NOMO-1 (cell line): ENCODE measurements at regions not wholly inside any gene's neighbourhood (a gene's known extent, or its start where the extent isn't known, plus 50 kb on each side); places are given as distances from the start of the nearest gene placed in this dataset.

Source experiments
- DNase-seq, 2 experiments: peaks; one replicate each; lab custom pipeline; 2025; ENCODE audit not compliant: unreplicated experiment in 2 of 2; lab: John Stamatoyannopoulos, UW

DNA sequence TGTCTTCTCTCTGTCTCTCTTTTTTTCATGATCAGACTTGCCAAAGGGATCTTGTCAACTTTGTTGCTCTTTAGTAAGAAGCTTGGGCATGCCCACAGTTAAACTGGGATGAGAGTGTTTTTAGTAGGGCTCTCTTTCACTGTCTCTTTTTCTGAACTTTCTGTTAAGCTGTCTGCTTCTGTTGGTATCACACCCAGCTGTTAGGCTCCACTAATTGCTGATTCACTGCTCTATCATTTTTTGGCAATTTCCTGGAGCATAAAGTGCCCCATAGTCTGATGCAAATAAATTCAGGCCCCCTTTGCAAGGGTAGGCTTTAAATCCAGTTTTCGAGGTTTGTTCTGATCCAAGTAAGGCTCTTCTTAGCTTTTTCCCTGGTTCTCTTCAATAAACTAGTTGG is 360.4 kb upstream of the ADAMTS9 start:
- no peak for DNase-seq

DNA sequence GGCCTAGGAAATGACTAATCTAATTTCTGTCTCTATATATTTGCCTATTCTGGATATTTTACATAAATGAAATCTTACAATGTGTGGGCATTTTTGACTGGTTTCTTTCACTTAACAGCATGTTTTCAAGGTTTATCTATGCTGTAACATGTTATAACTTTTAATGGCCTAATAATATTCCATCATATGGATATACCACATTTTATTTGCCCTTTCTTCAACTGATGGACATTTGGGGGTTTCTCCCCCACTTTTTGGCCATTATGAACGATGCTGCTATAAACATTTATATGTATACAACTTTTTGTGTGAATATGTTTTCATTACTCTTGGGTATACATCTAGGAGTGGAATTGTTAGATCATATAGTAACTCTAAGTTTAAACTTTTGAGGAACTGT is 357.3 kb upstream of the ADAMTS9 start:
- no peak for DNase-seq

GRCh38 chr3:65044401-65044800 is 356.6 kb upstream of the ADAMTS9 start:
- DNase-seq: no peak

DNA sequence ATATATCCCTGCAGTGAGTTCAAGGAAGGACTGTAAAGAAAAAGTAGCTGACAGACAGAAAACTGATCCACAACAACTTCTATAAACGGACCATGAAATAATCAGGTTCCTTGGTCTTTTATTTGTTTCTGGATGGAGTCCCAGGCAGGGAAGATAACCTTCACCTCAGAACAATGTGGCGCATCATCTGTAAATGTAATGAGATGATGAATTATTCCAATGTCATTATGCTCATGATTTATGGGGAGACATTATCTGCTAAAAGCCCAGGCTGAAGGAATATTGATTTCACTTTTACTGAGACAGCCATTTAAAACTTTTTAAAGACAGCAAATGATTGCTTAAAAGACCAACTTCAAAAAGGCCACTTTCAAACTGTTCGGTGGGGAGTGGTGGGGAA is 354.9 kb upstream of the ADAMTS9 start:
- no peak for DNase-seq

DNA sequence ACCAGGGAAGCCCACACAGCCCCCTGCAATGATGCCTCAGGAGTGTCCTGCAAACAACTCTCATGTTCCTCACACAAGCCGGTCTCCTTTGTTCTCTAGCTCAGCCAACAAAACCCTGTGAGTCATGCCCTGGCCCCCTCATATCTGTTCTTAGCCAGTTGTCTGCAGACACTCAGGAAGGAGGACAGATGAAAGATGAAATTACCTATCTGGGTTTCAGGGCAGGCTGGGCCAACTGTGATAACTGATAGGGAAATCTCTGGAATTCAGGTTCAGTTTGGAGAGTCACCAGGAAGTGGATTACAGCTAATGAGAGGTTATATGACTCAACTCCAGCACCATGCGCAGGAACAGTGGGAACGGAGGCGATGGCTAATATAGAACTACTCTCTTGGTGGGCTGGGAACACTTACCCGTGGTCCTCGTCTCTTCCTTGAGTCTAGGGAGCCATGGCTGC is 352.0 kb upstream of the ADAMTS9 start:
- no peak for DNase-seq

DNA sequence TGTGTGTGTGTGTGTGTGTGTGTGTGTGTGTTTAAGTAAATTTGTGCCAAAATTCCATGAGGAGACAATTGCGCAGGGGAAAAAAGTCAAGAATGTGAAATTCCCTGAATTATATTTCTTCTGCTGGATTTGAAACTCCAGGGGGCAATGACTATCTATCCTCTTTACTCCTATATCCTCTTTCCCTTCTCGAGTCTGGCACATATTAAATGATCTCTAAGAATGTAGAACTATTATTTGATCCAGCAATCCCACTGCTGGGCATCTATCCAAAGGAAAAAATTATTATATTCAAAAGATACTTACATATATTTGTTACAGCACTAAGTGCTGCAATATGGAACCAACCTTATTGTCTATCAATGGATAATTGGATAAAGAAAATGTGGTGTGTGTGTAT is 350.1 kb upstream of the ADAMTS9 start:
- DNase-seq: no peak

DNA sequence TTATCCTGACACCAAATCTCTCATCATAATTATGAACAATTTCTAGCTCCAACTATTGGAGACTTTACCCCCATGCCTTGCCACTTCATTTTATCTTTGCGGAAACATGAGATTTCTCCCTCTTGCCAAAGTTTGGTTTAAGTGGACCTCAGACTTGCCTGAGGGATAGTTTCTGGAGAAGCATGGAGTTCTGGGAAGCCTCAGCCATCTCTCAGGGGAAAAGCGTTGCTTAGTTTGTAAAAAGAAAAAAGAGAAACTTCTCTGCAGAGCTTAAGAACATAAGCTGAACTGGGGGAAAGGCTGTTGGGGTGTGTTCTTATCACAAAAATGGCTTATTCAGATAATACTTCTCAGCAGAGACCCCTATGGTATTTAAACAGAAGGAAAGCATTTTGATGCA is 347.4 kb upstream of the ADAMTS9 start:
- DNase-seq: no peak

DNA sequence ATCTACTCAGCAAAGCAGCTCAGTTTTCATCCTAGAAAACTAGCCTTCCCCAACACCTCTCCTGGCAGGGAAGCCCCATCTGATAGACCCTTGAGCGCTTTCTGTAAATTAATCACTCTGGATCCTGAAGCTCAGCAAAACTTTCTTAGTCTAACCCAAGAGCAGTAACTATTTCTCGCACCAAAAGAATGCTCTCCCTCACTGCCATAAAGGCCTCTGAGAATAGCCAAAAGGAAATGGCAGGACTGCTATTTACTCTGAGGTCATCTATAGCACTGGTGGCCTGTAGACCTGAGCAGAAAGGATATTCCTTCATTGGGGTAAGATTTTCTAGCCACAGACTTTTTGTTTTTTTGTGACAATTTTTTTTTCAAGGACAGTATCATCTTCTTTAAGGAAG is 345.8 kb upstream of the ADAMTS9 start:
- no peak for DNase-seq

GRCh38 chr3:65030847-65031463 is 343.2 kb upstream of the ADAMTS9 start:
- no peak for DNase-seq

GRCh38 chr3:65030014-65030627 is 342.3 kb upstream of the ADAMTS9 start:
- no peak for DNase-seq

- no peak for DNase-seq
Measured at GRCh38 chr3:65029130-65029529, 341.3 kb upstream of the ADAMTS9 start.

DNA sequence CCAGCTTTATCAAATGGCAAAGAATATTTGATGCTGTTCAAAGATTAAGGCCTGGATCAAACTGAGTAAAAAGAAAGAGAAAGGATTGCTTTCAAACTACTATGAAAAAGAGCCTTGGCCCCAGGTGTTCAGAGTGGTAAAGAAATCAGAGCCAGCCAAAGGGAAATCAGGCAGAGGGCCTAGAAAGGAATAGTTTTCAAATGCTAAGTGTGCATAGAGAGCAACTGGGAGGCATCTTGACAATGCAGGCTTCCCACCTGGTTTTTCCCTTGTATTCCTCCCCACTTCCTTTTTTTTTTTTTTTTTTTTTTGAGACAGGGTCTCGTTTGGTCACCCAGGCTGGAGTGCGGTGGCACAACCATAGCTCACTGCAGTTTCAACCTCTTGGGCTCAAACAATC is 340.2 kb upstream of the ADAMTS9 start:
- DNase-seq: no peak

DNA sequence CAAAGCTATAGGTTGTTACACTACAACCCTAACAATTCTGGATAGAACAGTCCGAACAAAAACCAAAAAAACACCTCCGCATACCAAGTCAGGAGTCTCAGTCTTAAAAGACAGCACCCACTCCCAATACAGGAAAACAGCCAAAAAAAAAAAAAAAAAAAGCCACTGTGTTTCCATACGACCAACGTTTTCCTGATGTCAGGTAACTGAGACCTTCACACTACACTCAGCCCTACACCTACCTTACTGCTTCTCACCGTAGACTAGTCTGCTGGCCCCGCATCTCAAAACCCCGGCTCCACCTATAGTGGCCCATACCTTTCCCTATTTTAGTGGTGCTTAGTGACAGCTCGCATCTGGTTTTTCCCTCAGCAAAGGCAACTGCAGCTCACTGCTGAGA is 339.5 kb upstream of the ADAMTS9 start:
- DNase-seq: no peak

DNA sequence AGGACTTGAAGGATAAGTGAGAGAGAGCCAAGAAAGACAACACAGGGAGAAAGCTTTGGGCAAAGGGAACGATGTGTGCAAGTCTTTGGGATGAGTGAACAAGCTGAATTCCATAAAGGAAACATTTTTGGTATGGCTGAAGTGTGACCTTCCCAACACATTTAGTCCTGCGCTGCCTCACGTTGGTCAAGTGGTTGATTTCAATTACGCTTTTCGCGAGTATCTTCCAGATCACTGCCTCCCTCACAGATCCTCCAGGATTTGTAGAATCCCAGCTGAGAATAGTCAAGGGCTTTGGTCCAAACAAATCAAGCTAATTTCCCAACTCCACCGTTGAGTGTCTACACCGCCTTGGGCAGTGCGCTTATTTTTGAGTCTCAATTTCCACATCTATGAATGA is 338.4 kb upstream of the ADAMTS9 start:
- DNase-seq: no peak

- no peak for DNase-seq
Measured at GRCh38 chr3:65024148-65024547, 336.3 kb upstream of the ADAMTS9 start.

- no peak for DNase-seq
Measured at GRCh38 chr3:65020281-65021160, 332.7 kb upstream of the ADAMTS9 start.

DNA sequence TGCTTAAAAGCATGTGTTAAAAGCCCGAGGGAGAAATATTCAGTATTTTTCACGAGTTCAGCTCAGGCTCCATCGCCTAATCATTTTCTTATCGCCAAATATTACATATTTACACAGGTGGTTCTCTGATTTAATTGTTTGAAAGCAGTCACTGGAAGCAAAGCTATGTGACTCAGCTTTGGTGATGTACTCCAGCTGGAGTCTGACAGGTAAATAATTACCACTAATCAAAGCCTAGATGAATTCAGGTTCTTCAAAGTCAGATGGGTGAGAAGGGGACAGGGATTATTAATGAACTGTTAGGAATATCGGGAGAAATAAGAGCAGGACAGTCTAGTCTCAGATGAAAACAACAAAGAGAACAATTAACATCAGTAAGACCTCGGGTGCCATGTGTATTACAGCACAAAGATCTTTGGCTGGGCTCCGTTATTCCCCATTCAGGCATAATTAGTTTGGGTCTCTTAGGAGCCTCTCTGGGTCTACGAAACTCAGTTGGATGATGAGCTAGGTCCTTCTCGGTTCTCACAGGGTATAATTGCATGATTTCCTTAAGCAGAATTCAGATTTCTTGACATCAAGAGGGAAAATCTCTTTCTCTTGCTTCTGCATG is 331.7 kb upstream of the ADAMTS9 start:
- DNase-seq: no peak

GRCh38 chr3:65018801-65019200 is 331.0 kb upstream of the ADAMTS9 start:
- no peak for DNase-seq

GRCh38 chr3:65017359-65017758 is 329.6 kb upstream of the ADAMTS9 start:
- no peak for DNase-seq

GRCh38 chr3:65015711-65016110 is 327.9 kb upstream of the ADAMTS9 start:
- no peak for DNase-seq

GRCh38 chr3:65013053-65013452 is 325.3 kb upstream of the ADAMTS9 start:
- DNase-seq: no peak
